ENCODE measurements at regions not wholly inside any gene's neighbourhood (a gene's known extent, or its start where the extent isn't known, plus 50 kb on each side); places are given as distances from the start of the nearest gene placed in this dataset.

DNA sequence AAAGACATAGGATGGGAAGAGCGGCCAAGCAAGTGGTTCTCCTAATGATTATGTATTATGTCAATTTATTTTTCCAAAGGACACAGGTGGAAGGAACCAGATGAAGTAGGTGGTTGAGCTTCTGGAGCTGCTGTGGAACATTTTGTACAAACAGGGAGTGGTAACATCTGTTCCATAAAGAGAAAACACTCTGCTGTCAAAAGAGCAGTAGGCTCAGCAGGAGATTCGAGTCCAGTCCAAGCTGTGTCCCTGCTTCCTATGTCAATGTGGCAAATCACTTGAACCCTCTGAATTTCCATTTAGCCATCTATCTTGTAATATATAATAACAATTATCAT lies 448.0 kb upstream of the ANKRD30A start:
- TF ChIP-seq, protein P1, sequence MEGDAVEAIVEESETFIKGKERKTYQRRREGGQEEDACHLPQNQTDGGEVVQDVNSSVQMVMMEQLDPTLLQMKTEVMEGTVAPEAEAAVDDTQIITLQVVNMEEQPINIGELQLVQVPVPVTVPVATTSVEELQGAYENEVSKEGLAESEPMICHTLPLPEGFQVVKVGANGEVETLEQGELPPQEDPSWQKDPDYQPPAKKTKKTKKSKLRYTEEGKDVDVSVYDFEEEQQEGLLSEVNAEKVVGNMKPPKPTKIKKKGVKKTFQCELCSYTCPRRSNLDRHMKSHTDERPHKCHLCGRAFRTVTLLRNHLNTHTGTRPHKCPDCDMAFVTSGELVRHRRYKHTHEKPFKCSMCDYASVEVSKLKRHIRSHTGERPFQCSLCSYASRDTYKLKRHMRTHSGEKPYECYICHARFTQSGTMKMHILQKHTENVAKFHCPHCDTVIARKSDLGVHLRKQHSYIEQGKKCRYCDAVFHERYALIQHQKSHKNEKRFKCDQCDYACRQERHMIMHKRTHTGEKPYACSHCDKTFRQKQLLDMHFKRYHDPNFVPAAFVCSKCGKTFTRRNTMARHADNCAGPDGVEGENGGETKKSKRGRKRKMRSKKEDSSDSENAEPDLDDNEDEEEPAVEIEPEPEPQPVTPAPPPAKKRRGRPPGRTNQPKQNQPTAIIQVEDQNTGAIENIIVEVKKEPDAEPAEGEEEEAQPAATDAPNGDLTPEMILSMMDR (IDR thresholded peaks at IDR 0.05; ENCODE audit: control insufficient read depth, insufficient read depth, low read depth, low read length, missing control alignments) = no peak
- no peak overlapping the region for H3K4me3 ChIP-seq (ENCODE audit: control insufficient read depth, low read depth, low read length)
- no peak for DNase-seq (ENCODE audit: low read depth)

GRCh38 chr10:36676756-36677430 lies 448.5 kb upstream of the ANKRD30A start:
- peak; percentile 56 for DNase-seq (ENCODE audit: low read depth)
- no peak overlapping the region for H3K4me3 ChIP-seq (ENCODE audit: control insufficient read depth, low read depth, low read length)
- TF ChIP-seq, protein P1 (IDR thresholded peaks at IDR 0.05; ENCODE audit: control insufficient read depth, insufficient read depth, low read depth, low read length, missing control alignments) = no peak

- no peak for DNase-seq (ENCODE audit: low read depth)
- TF ChIP-seq, protein P1 (IDR thresholded peaks at IDR 0.05; ENCODE audit: control insufficient read depth, insufficient read depth, low read depth, low read length, missing control alignments) = no peak
- no peak overlapping the region for H3K4me3 ChIP-seq (ENCODE audit: control insufficient read depth, low read depth, low read length)
Observed at GRCh38 chr10:36676321-36676720, 449.1 kb upstream of the ANKRD30A start.

DNA sequence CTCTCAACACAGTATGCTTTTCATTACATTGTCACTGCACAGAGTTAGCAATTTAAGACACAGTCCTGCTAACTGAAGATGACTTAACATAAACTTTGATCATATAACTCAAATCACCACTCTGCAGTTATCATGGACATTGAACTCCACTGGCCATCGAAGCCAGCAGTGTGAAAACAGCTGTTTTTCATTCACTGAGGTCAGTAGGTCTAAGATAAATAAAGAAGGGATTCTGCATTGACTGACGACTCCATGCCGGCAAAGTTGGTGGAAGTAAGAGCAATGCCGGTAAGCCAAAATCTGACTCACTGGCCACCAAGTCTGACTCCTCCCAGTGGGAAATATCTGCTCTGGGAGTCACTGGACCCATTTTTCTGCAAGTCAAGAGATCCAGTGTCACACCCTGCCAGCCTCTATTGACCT lies 449.9 kb upstream of the ANKRD30A start:
- no peak overlapping the region for H3K4me3 ChIP-seq (ENCODE audit: control insufficient read depth, low read depth, low read length)
- TF ChIP-seq, protein P1 (IDR thresholded peaks at IDR 0.05; ENCODE audit: control insufficient read depth, insufficient read depth, low read depth, low read length, missing control alignments) = no peak
- DNase-seq (ENCODE audit: low read depth) = peak; percentile 37

GRCh38 chr10:36671607-36672006 lies 453.8 kb upstream of the ANKRD30A start:
- peak; percentile 51 for DNase-seq (ENCODE audit: low read depth)
- H3K4me3 ChIP-seq (ENCODE audit: control insufficient read depth, low read depth, low read length) = no peak overlapping the region
- TF ChIP-seq, protein P1 (IDR thresholded peaks at IDR 0.05; ENCODE audit: control insufficient read depth, insufficient read depth, low read depth, low read length, missing control alignments) = no peak

DNA sequence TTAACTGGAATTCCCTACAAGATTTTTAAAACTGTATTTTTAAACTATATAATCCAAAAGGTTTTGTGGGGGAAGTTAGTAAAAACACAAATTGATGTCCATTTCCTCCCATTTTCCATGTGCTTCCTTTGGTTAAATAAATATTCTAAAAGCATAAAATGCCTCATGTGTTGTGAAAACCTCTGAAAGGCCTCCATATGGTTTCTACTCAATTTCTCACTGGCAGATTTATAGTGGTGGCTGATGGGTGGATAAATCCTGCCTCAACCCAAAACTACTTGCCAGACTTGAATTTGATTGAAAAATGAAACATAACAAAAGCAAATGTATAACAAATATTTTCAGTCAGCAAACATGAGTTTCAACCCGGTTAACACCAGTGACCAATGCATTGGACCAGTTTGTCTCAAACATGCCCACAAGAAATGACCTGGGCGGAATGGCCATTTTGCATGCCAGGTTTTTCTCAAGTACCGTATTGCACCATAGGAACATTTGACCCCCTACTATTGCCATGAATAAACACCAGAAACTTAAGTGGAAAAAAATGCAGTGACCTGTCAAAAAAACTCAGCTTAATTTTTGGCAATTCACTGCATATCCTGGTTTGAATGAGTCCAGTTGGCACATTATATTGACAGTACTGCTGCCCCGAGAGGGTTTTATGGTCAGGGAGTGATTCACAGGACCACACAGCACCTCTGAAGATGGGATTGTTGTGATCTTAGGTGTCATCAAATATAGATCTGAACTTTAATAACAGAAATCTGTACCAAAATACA lies 454.6 kb upstream of the ANKRD30A start:
- peak; percentile 32 for DNase-seq (ENCODE audit: low read depth)
- TF ChIP-seq, protein P1 (IDR thresholded peaks at IDR 0.05; ENCODE audit: control insufficient read depth, insufficient read depth, low read depth, low read length, missing control alignments) = no peak
- no peak overlapping the region for H3K4me3 ChIP-seq (ENCODE audit: control insufficient read depth, low read depth, low read length)
